DND-41 (cell line): ENCODE measurements at regions not wholly inside any gene's neighbourhood (a gene's known extent, or its start where the extent isn't known, plus 50 kb on each side); places are given as distances from the start of the nearest gene placed in this dataset.

Experiments used
- ATAC-seq: fragments of 200-7000 bp; cut with Tn5 transposase; 3 replicates; pipeline ENCODE4 v1.9.1; 2021; ENCODE audit warnings: low read depth; ENCODE audit not compliant: insufficient read depth
- DNase-seq: peaks from one replicate; pipeline ENCODE4 v3.0.0-alpha.2; 2020
- H2AFZ ChIP-seq: 2 replicates; pipeline ENCODE4 v1.6.0; 2012; ENCODE audit warnings: low read depth, low read length
- H3K27ac ChIP-seq: 2 replicates; pipeline ENCODE4 v1.5.1; 2012; ENCODE audit warnings: low read length, inconsistent platforms
- H3K27me3 ChIP-seq: fragments of 200-600 bp; sonication (generic); 2 replicates; pipeline ENCODE4 v1.6.0; 2012; ENCODE audit warnings: low read length, mild to moderate bottlenecking, inconsistent platforms; ENCODE audit not compliant: insufficient read depth, poor library complexity
- H3K36me3 ChIP-seq: 2 replicates; pipeline ENCODE4 v1.5.1; 2012; ENCODE audit warnings: low read length, inconsistent platforms; ENCODE audit not compliant: insufficient read depth
- H3K4me1 ChIP-seq: 2 replicates; pipeline ENCODE4 v1.5.1; 2012; ENCODE audit warnings: mild to moderate bottlenecking, low read length; ENCODE audit not compliant: insufficient read depth
- H3K4me2 ChIP-seq: 2 replicates; pipeline ENCODE4 v1.6.0; 2012; ENCODE audit warnings: mild to moderate bottlenecking, moderate library complexity, low read length, inconsistent platforms; ENCODE audit not compliant: insufficient read depth
- H3K4me3 ChIP-seq, 2 experiments: fragments of 200-600 bp in 1 of 2; shearing (Covaris generic) in 1 of 2; 2 replicates each; pipeline ENCODE4 v1.5.1; 2012 to 2016; ENCODE audit warnings: inconsistent platforms in 2 of 2, low read length in 2 of 2, mild to moderate bottlenecking in 2 of 2, low read depth in 1 of 2, moderate library complexity in 1 of 2
- H3K79me2 ChIP-seq: 2 replicates; pipeline ENCODE4 v1.6.0; 2012; ENCODE audit warnings: low read length, inconsistent platforms; ENCODE audit not compliant: insufficient read depth
- H3K9ac ChIP-seq: 2 replicates; pipeline ENCODE4 v1.6.0; 2012; ENCODE audit warnings: low read depth, mild to moderate bottlenecking, inconsistent platforms, low read length, moderate library complexity
- H3K9me3 ChIP-seq: 2 replicates; pipeline ENCODE4 v1.5.1; 2012; ENCODE audit warnings: low read length, moderate library complexity, mild to moderate bottlenecking, inconsistent platforms; ENCODE audit not compliant: insufficient read depth, severe bottlenecking
- H4K20me1 ChIP-seq: 2 replicates; pipeline ENCODE4 v1.6.0; 2012; ENCODE audit warnings: low read length; ENCODE audit not compliant: insufficient read depth
- EZH2 ChIP-seq: IDR thresholded peaks from 3 replicates; pipeline ENCODE4 v1.6.1; 2012; ENCODE audit warnings: borderline replicate concordance, low read depth, mild to moderate bottlenecking, moderate library complexity, low read length, inconsistent platforms; ENCODE audit not compliant: severe bottlenecking
- TF ChIP-seq, protein P1 (sequence below): IDR thresholded peaks from 2 replicates; pipeline ENCODE4 v1.5.1; 2012; ENCODE audit warnings: borderline replicate concordance, low read length, moderate library complexity, mild to moderate bottlenecking; ENCODE audit not compliant: poor library complexity, severe bottlenecking; ENCODE audit errors: extremely low read depth

DNA sequence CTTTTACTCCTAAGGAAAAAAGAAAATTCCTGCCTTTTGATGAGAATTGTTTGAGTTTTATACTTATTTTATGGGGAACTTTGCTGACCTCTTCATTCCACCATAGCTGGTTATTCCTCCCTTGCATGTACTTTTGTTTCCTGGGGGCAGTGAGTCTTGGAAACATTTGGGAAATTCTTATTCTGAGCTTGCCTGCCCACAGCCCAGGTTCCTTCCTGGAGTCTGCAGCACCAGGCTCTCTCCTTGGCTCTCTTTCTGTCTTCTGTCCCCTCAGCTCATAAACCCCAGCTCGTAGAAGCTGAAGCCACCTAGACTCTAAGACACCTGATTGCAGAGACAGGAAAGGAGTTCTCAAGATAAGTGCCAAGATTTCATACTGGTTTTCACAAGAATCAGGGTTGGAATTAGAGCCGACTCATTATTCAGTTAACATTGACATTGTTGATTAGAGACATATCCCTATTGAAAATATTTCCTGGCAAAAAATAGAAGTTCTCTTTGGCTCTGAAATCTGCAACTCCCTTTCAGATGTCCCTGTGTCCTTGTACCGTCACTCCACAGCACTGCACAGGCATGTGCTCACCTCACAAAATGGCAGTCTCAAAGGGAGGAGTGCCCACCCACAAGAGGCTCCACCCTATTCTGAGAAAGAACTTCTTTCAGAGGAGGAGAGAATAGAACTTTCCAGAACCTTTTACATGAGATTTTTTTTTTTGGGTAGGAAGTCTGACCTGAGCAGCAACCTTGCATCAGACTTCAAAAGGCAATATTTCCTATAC is 67.8 kb upstream of the PRSS1 start:
- no peak overlapping the region for H3K4me3 ChIP-seq
- no peak for DNase-seq
- no peaks in the 10 kb centered on the region for H3K79me2 ChIP-seq
- H3K27ac ChIP-seq = no peak overlapping the region
- no peaks in the 10 kb centered on the region for H3K9me3 ChIP-seq
- no peaks in the 10 kb centered on the region for H3K27me3 ChIP-seq
- H3K36me3 ChIP-seq = no peaks in the 10 kb centered on the region
- H4K20me1 ChIP-seq = no peaks in the 10 kb centered on the region
- H3K9ac ChIP-seq = no peak overlapping the region
- ATAC-seq = no peak
- no peak for TF ChIP-seq EZH2
- H3K4me1 ChIP-seq = no peaks in the 10 kb centered on the region
- no peak overlapping the region for H2AFZ ChIP-seq
- H3K4me2 ChIP-seq = no peak overlapping the region

DNA sequence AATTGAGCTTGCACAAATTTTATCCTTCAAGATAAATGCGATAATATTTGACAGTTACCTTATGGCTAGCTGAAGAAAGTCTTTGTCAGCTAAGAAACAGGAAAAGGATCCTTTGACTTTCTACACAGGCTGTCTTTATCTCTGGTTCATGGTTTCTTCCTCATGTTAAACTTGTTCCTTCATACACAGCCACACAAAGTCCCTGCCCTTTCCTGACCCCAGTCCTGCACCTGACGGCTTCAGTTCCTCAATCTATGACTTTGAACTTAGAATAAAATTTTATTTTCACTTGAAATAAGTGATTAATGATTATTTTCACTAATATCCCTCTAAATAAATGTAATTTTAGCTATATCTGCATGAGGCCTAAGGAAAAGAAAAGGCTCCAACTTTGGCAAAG is 77.8 kb upstream of the PRSS1 start:
- TF ChIP-seq, protein P1, sequence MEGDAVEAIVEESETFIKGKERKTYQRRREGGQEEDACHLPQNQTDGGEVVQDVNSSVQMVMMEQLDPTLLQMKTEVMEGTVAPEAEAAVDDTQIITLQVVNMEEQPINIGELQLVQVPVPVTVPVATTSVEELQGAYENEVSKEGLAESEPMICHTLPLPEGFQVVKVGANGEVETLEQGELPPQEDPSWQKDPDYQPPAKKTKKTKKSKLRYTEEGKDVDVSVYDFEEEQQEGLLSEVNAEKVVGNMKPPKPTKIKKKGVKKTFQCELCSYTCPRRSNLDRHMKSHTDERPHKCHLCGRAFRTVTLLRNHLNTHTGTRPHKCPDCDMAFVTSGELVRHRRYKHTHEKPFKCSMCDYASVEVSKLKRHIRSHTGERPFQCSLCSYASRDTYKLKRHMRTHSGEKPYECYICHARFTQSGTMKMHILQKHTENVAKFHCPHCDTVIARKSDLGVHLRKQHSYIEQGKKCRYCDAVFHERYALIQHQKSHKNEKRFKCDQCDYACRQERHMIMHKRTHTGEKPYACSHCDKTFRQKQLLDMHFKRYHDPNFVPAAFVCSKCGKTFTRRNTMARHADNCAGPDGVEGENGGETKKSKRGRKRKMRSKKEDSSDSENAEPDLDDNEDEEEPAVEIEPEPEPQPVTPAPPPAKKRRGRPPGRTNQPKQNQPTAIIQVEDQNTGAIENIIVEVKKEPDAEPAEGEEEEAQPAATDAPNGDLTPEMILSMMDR = no peak
- TF ChIP-seq EZH2 = no peak
- no peak overlapping the region for H3K27ac ChIP-seq
- no peak for ATAC-seq

DNA sequence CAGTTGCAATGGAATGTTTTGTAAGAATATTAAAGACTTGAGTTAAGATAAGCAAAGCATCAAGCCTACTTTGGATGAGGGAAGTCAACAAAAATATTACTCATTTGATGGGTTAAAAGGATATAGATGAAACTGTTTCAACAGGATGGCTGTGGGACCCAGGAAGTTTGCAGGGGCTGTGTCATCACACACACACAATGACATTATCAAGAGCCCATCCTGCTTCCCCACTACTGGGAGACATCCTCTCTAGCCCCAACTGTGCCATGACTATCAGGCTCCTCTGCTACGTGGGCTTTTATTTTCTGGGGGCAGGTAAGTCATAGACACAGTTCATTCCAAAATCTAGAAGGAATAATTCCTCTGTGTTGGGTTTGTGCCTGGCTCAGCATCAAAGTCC is 78.8 kb upstream of the PRSS1 start:
- H3K27ac ChIP-seq = no peak overlapping the region
- no peak for TF ChIP-seq EZH2
- TF ChIP-seq, protein P1 = no peak
- no peaks in the 10 kb centered on the region for H3K9me3 ChIP-seq
- DNase-seq (no peak), ATAC-seq (no peak)
- no peak overlapping the region for H3K4me2 ChIP-seq
- no peaks in the 10 kb centered on the region for H3K4me1 ChIP-seq
- H4K20me1 ChIP-seq = no peaks in the 10 kb centered on the region
- no peaks in the 10 kb centered on the region for H3K27me3 ChIP-seq
- H3K36me3 ChIP-seq = no peaks in the 10 kb centered on the region
- no peak overlapping the region for H2AFZ ChIP-seq
- H3K4me3 ChIP-seq = no peak overlapping the region
- no peak overlapping the region for H3K9ac ChIP-seq
- H3K79me2 ChIP-seq = no peaks in the 10 kb centered on the region

More for the DNA sequence above, 77.8 kb upstream of the PRSS1 start:
- H3K9ac ChIP-seq = no peak overlapping the region
- H4K20me1 ChIP-seq = no peaks in the 10 kb centered on the region
- no peak overlapping the region for H2AFZ ChIP-seq
- no peaks in the 10 kb centered on the region for H3K27me3 ChIP-seq
- H3K4me2 ChIP-seq = no peak overlapping the region
- H3K4me1 ChIP-seq = no peaks in the 10 kb centered on the region
- no peaks in the 10 kb centered on the region for H3K9me3 ChIP-seq
- no peak for DNase-seq
- H3K36me3 ChIP-seq = no peaks in the 10 kb centered on the region
- H3K79me2 ChIP-seq = no peaks in the 10 kb centered on the region
- no peak overlapping the region for H3K4me3 ChIP-seq

DNA sequence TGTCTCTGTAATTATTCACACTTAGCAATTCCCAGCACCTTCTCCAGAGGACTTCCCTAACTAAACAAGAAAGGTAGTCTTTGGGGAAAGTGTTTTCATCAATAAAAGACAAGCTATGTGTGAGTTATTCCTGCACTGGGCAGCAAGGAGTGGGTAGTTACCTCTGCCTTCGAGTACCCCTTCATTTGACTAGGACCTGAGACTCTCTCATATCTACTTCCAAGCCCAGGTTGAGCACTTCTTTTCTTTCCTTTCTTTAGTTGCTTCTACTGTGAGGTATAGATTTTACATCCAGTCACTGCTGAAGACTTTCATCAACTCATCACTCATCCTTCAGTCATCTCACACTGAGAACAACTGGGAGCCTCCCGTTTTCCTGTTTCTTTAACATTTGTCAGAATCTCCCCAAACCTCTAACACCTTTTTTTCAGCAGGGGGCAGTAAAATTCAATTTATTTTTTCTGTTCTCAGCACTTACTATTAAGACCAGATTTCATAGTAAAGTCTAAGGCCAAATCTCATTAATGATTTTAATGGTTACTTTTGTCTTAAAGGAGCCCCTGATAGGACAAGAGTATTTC is 80.1 kb upstream of the PRSS1 start:
- H3K36me3 ChIP-seq = no peaks in the 10 kb centered on the region
- H3K27ac ChIP-seq = no peak overlapping the region
- no peak for ATAC-seq
- no peaks in the 10 kb centered on the region for H3K4me1 ChIP-seq
- no peaks in the 10 kb centered on the region for H4K20me1 ChIP-seq
- DNase-seq = no peak
- no peaks in the 10 kb centered on the region for H3K9me3 ChIP-seq
- H3K4me2 ChIP-seq = no peak overlapping the region
- no peak overlapping the region for H3K4me3 ChIP-seq
- H2AFZ ChIP-seq = no peak overlapping the region
- H3K79me2 ChIP-seq = no peaks in the 10 kb centered on the region
- no peaks in the 10 kb centered on the region for H3K27me3 ChIP-seq
- TF ChIP-seq, protein P1 = no peak
- no peak for TF ChIP-seq EZH2
- no peak overlapping the region for H3K9ac ChIP-seq
